GM19023 (cell line): ENCODE measurements at regions not wholly inside any gene's neighbourhood (a gene's known extent, or its start where the extent isn't known, plus 50 kb on each side); places are given as distances from the start of the nearest gene placed in this dataset.

Experiments used
- ATAC-seq: cut with Tn5 transposase; IDR thresholded peaks from one replicate; pipeline ENCODE4 v1.9.1; 2021; ENCODE audit warnings: mild to moderate bottlenecking, moderate library complexity; ENCODE audit not compliant: unreplicated experiment

- ATAC-seq = no peak
Observed at GRCh38 chr9:88786291-88787079, 204.8 kb upstream of the S1PR3 start.

- ATAC-seq = no peak
Observed at GRCh38 chr9:88789785-88790184, 201.5 kb upstream of the S1PR3 start.

DNA sequence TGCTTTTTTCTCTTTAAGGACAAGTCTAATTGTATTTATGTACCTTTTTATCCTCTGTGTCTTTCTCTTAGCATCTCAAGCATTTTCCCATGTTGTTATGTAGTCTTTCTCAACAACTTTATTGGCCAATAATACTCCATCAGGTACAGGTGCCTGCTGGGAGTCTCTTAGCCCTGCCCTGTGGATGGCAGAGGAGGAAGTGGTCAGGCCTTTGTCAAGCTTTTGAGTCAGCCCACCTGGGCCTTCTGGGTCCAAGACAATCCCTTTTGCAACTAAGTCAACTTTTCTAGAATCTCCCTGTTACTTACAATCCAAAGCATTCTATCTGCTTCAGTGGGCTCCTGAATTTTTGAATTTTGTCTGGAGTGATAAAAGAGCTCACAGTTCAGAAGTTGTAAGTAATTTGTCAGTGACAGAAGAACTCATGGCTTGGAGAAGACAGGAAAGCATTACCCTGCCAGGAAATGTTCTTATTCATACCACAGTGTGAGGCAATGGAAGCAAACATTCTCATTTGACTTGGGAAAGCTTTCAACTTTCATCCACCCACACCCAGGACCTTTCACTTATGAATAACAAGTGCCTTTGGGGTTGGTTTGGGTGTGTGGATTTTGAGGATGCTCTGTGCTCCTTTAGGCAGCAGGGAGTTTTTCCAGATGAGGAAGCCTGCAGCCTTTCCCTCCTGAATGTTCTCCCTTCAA is 200.0 kb upstream of the S1PR3 start:
- ATAC-seq = no peak

- no peak for ATAC-seq
Observed at GRCh38 chr9:88792502-88792901, 198.8 kb upstream of the S1PR3 start.

DNA sequence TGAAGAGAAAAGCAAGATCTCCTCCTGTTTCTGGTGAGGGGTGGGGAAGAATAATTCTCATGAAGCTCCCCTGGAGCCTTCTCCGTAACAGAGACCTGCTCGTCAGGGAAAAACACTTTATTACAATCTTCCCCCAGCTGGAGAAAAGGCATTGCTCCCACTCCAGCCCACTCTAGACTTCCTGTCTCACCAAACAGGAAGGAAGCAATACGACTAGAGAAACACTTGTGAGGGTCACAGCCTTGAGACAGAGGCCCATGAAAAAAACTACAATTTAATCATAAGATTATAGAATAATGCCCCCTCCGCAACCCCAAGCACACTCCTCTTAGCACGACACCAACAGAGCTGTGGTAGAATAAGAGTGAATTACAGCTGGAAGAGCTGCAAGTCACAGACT is 197.2 kb upstream of the S1PR3 start:
- ATAC-seq = no peak

GRCh38 chr9:88796947-88797346 is 194.3 kb upstream of the S1PR3 start:
- no peak for ATAC-seq

DNA sequence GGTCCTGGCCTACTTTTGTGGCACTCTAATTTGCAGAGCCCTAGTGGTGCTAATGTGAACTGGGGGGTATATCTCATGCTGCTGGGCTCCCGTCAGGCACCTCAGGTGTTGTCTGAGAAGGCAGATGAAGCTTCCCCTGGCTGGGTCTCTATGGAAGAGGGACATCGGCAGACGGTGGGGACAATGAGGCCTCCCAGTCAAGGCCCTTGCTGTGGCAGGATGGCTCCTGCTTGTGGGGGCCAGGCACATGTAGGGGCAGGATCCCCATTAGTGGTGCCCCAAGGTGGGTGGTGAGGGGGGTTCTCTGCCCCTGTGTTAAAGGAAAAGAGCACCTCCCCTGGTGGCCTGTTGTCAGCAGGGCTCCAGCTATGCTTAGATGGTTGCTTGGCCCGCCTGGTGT is 192.8 kb upstream of the S1PR3 start:
- no peak for ATAC-seq

GRCh38 chr9:88799541-88800328 is 191.5 kb upstream of the S1PR3 start:
- ATAC-seq = no peak

- no peak for ATAC-seq
Observed at GRCh38 chr9:88800329-88800682, 191.0 kb upstream of the S1PR3 start.

DNA sequence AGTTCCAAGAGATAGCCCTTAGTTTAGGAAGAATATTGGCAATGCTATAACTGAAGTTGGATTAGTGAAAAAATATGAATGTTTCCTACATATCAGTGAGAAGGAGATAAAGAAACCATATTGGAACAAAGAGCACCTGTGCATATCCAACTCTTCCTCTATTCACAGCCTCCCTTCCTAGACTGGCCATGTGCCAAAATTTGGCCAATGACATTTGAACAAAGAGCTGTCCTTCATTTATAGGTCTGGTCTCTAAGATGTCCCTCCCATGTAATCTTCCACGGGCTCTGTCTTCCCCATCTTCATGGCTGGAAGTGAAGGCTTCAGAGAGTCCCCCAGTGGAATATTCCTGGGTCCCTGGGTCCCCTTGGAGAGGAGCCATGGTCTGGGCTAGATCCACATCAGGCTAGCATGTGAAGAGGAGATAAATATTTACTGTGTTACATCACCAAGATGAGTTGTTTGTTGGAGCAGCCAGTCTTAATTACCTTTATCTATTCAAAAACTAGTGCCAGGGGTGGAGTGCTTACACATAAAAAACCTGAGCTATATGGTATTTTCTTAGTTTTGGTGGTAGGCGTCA is 190.0 kb upstream of the S1PR3 start:
- no peak for ATAC-seq

GRCh38 chr9:88802533-88802932 is 188.7 kb upstream of the S1PR3 start:
- no peak for ATAC-seq

DNA sequence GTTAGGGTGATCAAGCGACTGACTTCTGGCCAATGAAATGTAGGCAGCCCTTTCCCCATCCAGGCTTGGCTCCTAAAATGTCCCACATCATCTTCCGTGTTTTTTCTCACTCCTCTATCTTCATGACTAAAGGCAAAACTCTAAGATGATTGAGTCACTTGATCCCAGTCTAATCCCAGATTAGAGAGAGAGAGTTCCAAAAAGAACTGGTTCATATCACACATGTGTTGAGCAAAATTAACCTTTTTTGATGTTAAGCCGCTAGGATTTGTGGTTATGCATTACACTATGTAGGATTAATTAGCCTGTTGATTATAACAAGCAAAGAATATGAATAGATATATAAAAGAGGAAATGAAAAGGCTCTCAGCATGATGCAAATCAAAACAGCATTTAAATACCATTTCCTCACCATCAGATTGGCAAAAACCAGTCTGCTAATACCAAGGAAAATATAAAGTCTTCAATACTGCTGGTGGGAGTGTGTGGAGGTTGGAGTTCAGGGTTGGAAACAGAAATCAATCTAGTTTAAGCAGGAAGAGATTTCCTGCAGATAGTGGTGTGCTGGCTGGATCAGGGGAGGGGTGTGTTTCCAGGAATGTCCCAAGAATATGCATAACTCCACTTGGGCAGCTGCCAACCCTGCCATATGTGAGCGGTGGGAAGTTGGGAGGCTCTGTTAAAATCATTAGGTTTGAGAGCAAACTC is 187.6 kb upstream of the S1PR3 start:
- ATAC-seq = no peak

GRCh38 chr9:88804254-88804596 is 187.0 kb upstream of the S1PR3 start:
- ATAC-seq = no peak

- ATAC-seq = no peak
Observed at GRCh38 chr9:88805217-88805943, 185.9 kb upstream of the S1PR3 start.

GRCh38 chr9:88807426-88807825 is 183.8 kb upstream of the S1PR3 start:
- no peak for ATAC-seq

- no peak for ATAC-seq
Observed at GRCh38 chr9:88808019-88808656, 183.1 kb upstream of the S1PR3 start.

GRCh38 chr9:88808761-88809354 is 182.4 kb upstream of the S1PR3 start:
- ATAC-seq = no peak

DNA sequence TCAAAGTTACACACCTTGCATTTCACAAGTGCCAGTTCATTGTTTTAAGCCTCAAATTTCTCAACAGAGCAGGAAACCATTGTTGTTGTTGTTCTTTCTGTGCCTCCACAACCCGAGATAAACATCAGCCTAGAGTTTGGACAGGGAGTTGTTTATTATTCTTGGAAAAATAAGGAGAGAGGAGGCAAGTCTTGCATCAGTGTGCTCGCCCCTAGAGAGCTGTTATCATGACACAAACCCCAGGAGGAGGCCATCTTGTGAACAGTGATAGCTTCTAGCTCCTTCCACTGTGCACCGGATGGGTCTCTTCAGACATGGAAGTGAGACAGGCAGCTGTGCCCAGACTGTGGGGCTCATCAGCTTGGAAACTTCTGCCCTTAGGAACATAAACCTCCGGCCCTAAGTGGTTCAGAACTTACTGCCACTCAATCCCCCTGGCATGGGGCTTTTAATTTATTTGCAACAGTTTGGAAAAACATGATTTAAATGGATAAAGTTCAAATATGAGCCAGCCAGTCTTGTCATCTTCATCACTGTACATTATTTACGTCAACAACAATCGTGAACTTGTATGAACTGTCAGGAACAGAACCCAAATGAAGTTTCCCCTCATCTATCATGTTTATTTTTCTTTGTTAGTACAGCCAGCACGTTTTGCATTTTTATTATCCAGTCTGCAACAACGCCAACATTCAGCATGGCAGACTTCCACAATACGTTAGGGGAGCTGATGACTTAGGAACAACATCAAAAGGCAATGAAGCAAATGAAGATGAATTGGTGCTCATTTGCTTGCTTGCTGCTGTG is 181.7 kb upstream of the S1PR3 start:
- no peak for ATAC-seq

DNA sequence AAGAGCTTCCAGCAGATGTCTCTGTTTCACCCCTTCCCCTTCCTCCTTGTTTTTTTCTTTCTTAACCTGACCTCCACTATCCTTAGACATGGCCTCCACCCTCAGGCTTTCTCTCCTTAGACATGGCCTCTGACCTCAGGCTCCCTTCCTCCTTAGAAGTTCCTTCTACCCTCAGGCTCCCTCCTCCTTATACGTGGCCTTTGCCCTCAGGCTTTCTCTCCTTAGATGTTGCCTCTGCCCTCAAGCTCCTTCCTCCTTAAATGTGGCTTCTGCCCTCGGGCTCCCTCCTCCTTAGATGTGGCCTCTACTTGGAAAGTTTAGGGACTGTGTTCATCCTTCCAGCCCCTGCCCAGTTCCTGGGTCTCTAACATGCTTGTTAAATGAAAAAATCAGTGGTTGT is 180.4 kb upstream of the S1PR3 start:
- ATAC-seq = no peak
